SK-N-SH (cell line): ENCODE measurements at regions not wholly inside any gene's neighbourhood (a gene's known extent, or its start where the extent isn't known, plus 50 kb on each side); places are given as distances from the start of the nearest gene placed in this dataset.

Source experiments
- CTCF ChIA-PET: fragments of 300-600, 350-600 bp; formaldehyde crosslinking; extraction: SDS; loops from one replicate; lab custom pipeline; 2021; lab: Yijun Ruan, JAX
- POLR2A ChIA-PET: fragments of 350-600 bp; sonication (Branson Sonifier 250); formaldehyde crosslinking; extraction: SDS; loops from one replicate; lab custom pipeline; 2020; ENCODE audit warnings: antibody characterized with exemption, inconsistent platforms; lab: Yijun Ruan, JAX
- DNase-seq: peaks from one replicate; pipeline ENCODE4 v3.0.0; 2012
- H2AFZ ChIP-seq: fragments of 200-600 bp; sonication (generic); 2 replicates; pipeline ENCODE4 v1.8.1; 2016; ENCODE audit warnings: antibody characterized with exemption, mild to moderate bottlenecking, low read depth
- H3F3A ChIP-seq: fragments of 200-600 bp; sonication (generic); replicated peaks from 2 replicates; pipeline ENCODE3; 2016; ENCODE audit warnings: antibody characterized with exemption, mild to moderate bottlenecking; ENCODE audit not compliant: insufficient read depth
- H3K27ac ChIP-seq, 2 experiments: fragments of 200-500 bp in 1 of 2; fragments of 200-600 bp in 1 of 2; sonication (Bioruptor generic) in 1 of 2; sonication (generic), shearing (Covaris generic) in 1 of 2; 2 replicates each; pipeline versions ENCODE4 v1.5.1 to v1.6.1; 2014 to 2016; ENCODE audit warnings: low read depth in 2 of 2, inconsistent platforms in 1 of 2, low read length in 1 of 2, mild to moderate bottlenecking in 1 of 2, mixed read lengths in 1 of 2
- H3K27me3 ChIP-seq: fragments of 200-600 bp; sonication (generic), shearing (Covaris generic); 2 replicates; pipeline ENCODE4 v1.6.1; 2016; ENCODE audit warnings: mixed run types; ENCODE audit not compliant: insufficient read depth
- H3K36me3 ChIP-seq, 2 experiments: fragments of 200-500 bp in 1 of 2; fragments of 200-600 bp in 1 of 2; sonication (Bioruptor generic) in 1 of 2; sonication (generic) in 1 of 2; replicated peaks in 1 of 2; 2 replicates each; pipeline versions ENCODE3 to v1.5.1; 2014 to 2016; ENCODE audit warnings: low read length in 1 of 2, mild to moderate bottlenecking in 1 of 2; ENCODE audit not compliant: insufficient read depth in 2 of 2, control insufficient read depth in 1 of 2
- H3K4me1 ChIP-seq, 2 experiments: fragments of 200-500 bp in 1 of 2; fragments of 200-600 bp in 1 of 2; sonication (Bioruptor generic) in 1 of 2; sonication (generic), shearing (Covaris generic) in 1 of 2; 2 replicates each; pipeline versions ENCODE4 v1.5.1 to v1.6.1; 2014 to 2016; ENCODE audit warnings: low read depth in 1 of 2, low read length in 1 of 2, mixed run types in 1 of 2; ENCODE audit not compliant: insufficient read depth in 2 of 2, control insufficient read depth in 1 of 2
- H3K4me2 ChIP-seq: fragments of 200-600 bp; sonication (generic), shearing (Covaris generic); 2 replicates; pipeline ENCODE4 v1.6.1; 2017; ENCODE audit warnings: mixed run types
- H3K4me3 ChIP-seq, 2 experiments: fragments of 200-500 bp in 1 of 2; fragments of 200-600 bp in 1 of 2; sonication (Bioruptor generic) in 1 of 2; sonication (generic), shearing (Covaris generic) in 1 of 2; 2 replicates each; pipeline versions ENCODE4 v1.5.1 to v1.8.1; 2014 to 2016; ENCODE audit warnings: low read depth in 2 of 2, inconsistent platforms in 1 of 2, low read length in 1 of 2, mild to moderate bottlenecking in 1 of 2, mixed read lengths in 1 of 2, moderate library complexity in 1 of 2
- H3K79me2 ChIP-seq: fragments of 200-600 bp; sonication (generic); 2 replicates; pipeline ENCODE4 v1.8.1; 2017; ENCODE audit warnings: mild to moderate bottlenecking; ENCODE audit not compliant: insufficient read depth
- H3K9ac ChIP-seq: fragments of 200-600 bp; sonication (generic); 2 replicates; pipeline ENCODE4 v1.6.1; 2017; ENCODE audit warnings: mixed run types
- H3K9me2 ChIP-seq: fragments of 200-600 bp; sonication (generic); 2 replicates; pipeline ENCODE4 v1.6.1; 2017; ENCODE audit warnings: mixed run types
- H3K9me3 ChIP-seq: fragments of 200-600 bp; sonication (generic); 2 replicates; pipeline ENCODE4 v1.6.1; 2017; ENCODE audit warnings: mixed run types, mild to moderate bottlenecking, moderate library complexity
- H4K20me1 ChIP-seq: fragments of 200-600 bp; sonication (generic); 2 replicates; pipeline ENCODE4 v1.6.1; 2017; ENCODE audit warnings: mild to moderate bottlenecking, mixed run types; ENCODE audit not compliant: insufficient read depth
- CTCF ChIP-seq: fragments of 200-600 bp; sonication (generic); IDR thresholded peaks from 2 replicates; pipeline ENCODE4 v1.6.1; 2017; ENCODE audit warnings: antibody characterized with exemption, mild to moderate bottlenecking, moderate library complexity
- ELF1 ChIP-seq: IDR thresholded peaks from 2 replicates; pipeline ENCODE4 v1.4.0; 2012
- EZH2phosphoT487 ChIP-seq: fragments of 200-600 bp; sonication (generic); IDR thresholded peaks from 2 replicates; pipeline ENCODE4 v1.6.1; 2017; ENCODE audit warnings: low read depth, mixed run types, mild to moderate bottlenecking, antibody characterized with exemption, moderate library complexity, borderline replicate concordance
- FOSL2 ChIP-seq: IDR thresholded peaks from 2 replicates; pipeline ENCODE4 v1.4.0; 2012; ENCODE audit warnings: low read depth, mild to moderate bottlenecking, moderate library complexity, borderline replicate concordance
- GATA2 ChIP-seq: sonication (generic); formaldehyde crosslinking; IDR thresholded peaks from 2 replicates; pipeline ENCODE4 v1.5.0; 2020; ENCODE audit warnings: mild to moderate bottlenecking, missing genetic modification reagents
- JUND ChIP-seq: IDR thresholded peaks from 2 replicates; pipeline ENCODE4 v1.4.0; 2012
- MAX ChIP-seq: IDR thresholded peaks from 2 replicates; pipeline ENCODE4 v1.4.0; 2012; ENCODE audit warnings: low read depth
- MEF2A ChIP-seq: IDR thresholded peaks from 2 replicates; pipeline ENCODE4 v1.4.0; 2012; ENCODE audit warnings: low read depth, borderline replicate concordance
- NFIC ChIP-seq: IDR thresholded peaks from 2 replicates; pipeline ENCODE4 v1.4.0; 2012; ENCODE audit warnings: borderline replicate concordance
- POLR2AphosphoS5 ChIP-seq: IDR thresholded peaks from 2 replicates; pipeline ENCODE4 v1.6.1; 2012; ENCODE audit warnings: low read depth, low read length
- RCOR1 ChIP-seq: fragments of 150-350 bp; IDR thresholded peaks from 2 replicates; pipeline ENCODE4 v1.6.1; 2017; ENCODE audit warnings: antibody characterized with exemption, low read length
- REST ChIP-seq: IDR thresholded peaks from 2 replicates; pipeline ENCODE4 v1.6.1; 2012; ENCODE audit warnings: mild to moderate bottlenecking, low read depth, low read length, moderate library complexity
- RFX5 ChIP-seq: IDR thresholded peaks from 2 replicates; pipeline ENCODE4 v1.6.1; 2012; ENCODE audit warnings: mild to moderate bottlenecking, improper control_type of control experiment, low read length
- RXRA ChIP-seq: IDR thresholded peaks from 2 replicates; pipeline ENCODE4 v1.4.0; 2012; ENCODE audit warnings: low read depth, mild to moderate bottlenecking, borderline replicate concordance
- SIN3A ChIP-seq: IDR thresholded peaks from 2 replicates; pipeline ENCODE4 v1.6.1; 2012; ENCODE audit warnings: low read depth, mild to moderate bottlenecking, low read length, moderate library complexity, borderline replicate concordance
- SMC3 ChIP-seq: IDR thresholded peaks from 2 replicates; pipeline ENCODE4 v1.6.1; 2012; ENCODE audit warnings: low read depth, low read length, improper control_type of control experiment
- TCF12 ChIP-seq: IDR thresholded peaks from 2 replicates; pipeline ENCODE4 v1.4.0; 2012
- USF2 ChIP-seq: fragments of 150-350 bp; IDR thresholded peaks from 2 replicates; pipeline ENCODE4 v1.6.1; 2017; ENCODE audit warnings: antibody characterized with exemption, low read length, low read depth, borderline replicate concordance
- YY1 ChIP-seq: IDR thresholded peaks from 2 replicates; pipeline ENCODE4 v1.4.0; 2012; ENCODE audit warnings: low read depth, mild to moderate bottlenecking
- ZBTB33 ChIP-seq: IDR thresholded peaks from 2 replicates; pipeline ENCODE4 v1.4.0; 2012; ENCODE audit warnings: low read depth, borderline replicate concordance
- WGBS: methylation state at CpG from one replicate; pipeline ENCODE4 v1.1.6; 2017; ENCODE audit warnings: low lambda C conversion rate; 5-methylcytosine and 5-hydroxymethylcytosine counted together

GRCh38 chr2:18926631-18927524 is 337.5 kb upstream of the NT5C1B start:
- WGBS, result 86% methylated on average over 9 of the region's 9 CpGs
- TF ChIP-seq RFX5 (no peak), EZH2phosphoT487 (no peak), NFIC (no peak), ELF1 (no peak), USF2 (no peak), TCF12 (no peak), RCOR1 (no peak), JUND (no peak), MEF2A (no peak), GATA2 (CRISPR knock-in tag) (no peak), RXRA (no peak), ZBTB33 (no peak), SMC3 (no peak), SIN3A (no peak)
- TF ChIP-seq, all 33 proteins: peak for 0
- Histone ChIP-seq H3K4me1 (peaks cover 9 to 23% of the 10 kb centered on the region in 2 experiments), H3K27me3 (no peaks in the 10 kb centered on the region), H3K9me2 (no peaks in the 10 kb centered on the region), H3K9ac (no peak overlapping the region), H3K4me3 (no peak overlapping the region), H3K36me3 (no peaks in the 10 kb centered on the region), H3K4me2 (no peak overlapping the region), H2AFZ (no peak overlapping the region), H3K9me3 (no peaks in the 10 kb centered on the region), H3K79me2 (no peaks in the 10 kb centered on the region), H3F3A (peaks cover 11% of the 10 kb centered on the region), H4K20me1 (no peaks in the 10 kb centered on the region), H3K27ac (no peak overlapping the region)
- DNase-seq, result no peak
- ChIA-PET CTCF (no interaction called here), POLR2A (no interaction called here)

- H3K27ac ChIP-seq, result peak overlapping the region; percentile 54 to 77; a peak in 3 of 4 replicates
- H2AFZ ChIP-seq, result peak overlapping the region; percentile 39; the same call in 1 of the 2 replicates
- no peaks in the 10 kb centered on the region for H3K79me2 ChIP-seq
- peak overlapping the region; percentile 3; the same call in 1 of the 2 replicates for H3K9ac ChIP-seq
- H3K4me2 ChIP-seq, result peak overlapping the region; percentile 42
- no peak for DNase-seq
- H3K9me3 ChIP-seq, result no peaks in the 10 kb centered on the region
- H3K4me1 ChIP-seq, result peaks cover 4 to 23% of the 10 kb centered on the region in 2 experiments
- H3K9me2 ChIP-seq, result no peaks in the 10 kb centered on the region
- peaks cover 0 to 6% of the 10 kb centered on the region in 2 experiments for H3K36me3 ChIP-seq
- no peaks in the 10 kb centered on the region for H3K27me3 ChIP-seq
- peaks cover 11% of the 10 kb centered on the region for H3F3A ChIP-seq
- POLR2A ChIA-PET, result no interaction called here
- H3K4me3 ChIP-seq, result no peak overlapping the region
- CTCF ChIA-PET, result no interaction called here
- no peaks in the 10 kb centered on the region for H4K20me1 ChIP-seq
- 31% methylated on average over 2 of the region's 2 CpGs for WGBS
- peak; percentile 84 for TF ChIP-seq FOSL2
- TF ChIP-seq REST, result no peak
- TF ChIP-seq POLR2AphosphoS5, result peak; percentile 70; the same call in 1 of the 2 replicates
- peak; percentile 72 for TF ChIP-seq TCF12
- TF ChIP-seq SIN3A, result no peak
- no peak for TF ChIP-seq YY1
- no peak for TF ChIP-seq CTCF
- TF ChIP-seq MAX, result 0 out of 2 replicates have a peak, but pooled peaks have one; percentile 16
Measured at GRCh38 chr2:18925296-18925695, 335.9 kb upstream of the NT5C1B start.
